Limb (tissue), 2 donors: ENCODE measurements at regions not wholly inside any gene's neighbourhood (a gene's known extent, or its start where the extent isn't known, plus 50 kb on each side); places are given as distances from the start of the nearest gene placed in this dataset.
"Not testable (repeated sequence)": the region's sequence is repeated elsewhere in the genome, so short reads cannot be mapped to it uniquely, and the experiment has no call there.

Experiments used
- DNase-seq, 2 donors: peaks; one replicate each; pipeline ENCODE4 v3.0.0-alpha.2; 2016; ENCODE audit errors: extremely low spot score in 2 of 2

DNA sequence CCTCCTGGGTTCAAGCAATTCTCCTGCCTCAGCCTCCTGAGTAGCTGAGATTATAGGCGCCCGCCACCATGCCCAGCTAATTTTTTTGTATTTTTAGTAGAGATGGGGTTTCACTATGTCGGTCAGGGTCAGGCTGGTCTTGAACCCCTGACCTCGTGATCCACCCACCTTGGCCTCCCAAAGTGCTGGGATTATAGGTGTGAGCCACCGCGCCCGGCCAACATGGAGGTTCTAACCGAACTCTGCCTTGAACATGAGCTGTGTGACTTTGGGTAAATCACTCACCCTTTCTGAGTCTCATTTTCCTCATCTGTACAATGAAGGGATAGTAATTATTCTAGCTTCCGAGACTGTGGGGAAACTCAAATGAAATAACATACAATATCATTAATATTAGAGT lies 133.5 kb upstream of the RFLNA start:
- not testable (repeated sequence) for DNase-seq

DNA sequence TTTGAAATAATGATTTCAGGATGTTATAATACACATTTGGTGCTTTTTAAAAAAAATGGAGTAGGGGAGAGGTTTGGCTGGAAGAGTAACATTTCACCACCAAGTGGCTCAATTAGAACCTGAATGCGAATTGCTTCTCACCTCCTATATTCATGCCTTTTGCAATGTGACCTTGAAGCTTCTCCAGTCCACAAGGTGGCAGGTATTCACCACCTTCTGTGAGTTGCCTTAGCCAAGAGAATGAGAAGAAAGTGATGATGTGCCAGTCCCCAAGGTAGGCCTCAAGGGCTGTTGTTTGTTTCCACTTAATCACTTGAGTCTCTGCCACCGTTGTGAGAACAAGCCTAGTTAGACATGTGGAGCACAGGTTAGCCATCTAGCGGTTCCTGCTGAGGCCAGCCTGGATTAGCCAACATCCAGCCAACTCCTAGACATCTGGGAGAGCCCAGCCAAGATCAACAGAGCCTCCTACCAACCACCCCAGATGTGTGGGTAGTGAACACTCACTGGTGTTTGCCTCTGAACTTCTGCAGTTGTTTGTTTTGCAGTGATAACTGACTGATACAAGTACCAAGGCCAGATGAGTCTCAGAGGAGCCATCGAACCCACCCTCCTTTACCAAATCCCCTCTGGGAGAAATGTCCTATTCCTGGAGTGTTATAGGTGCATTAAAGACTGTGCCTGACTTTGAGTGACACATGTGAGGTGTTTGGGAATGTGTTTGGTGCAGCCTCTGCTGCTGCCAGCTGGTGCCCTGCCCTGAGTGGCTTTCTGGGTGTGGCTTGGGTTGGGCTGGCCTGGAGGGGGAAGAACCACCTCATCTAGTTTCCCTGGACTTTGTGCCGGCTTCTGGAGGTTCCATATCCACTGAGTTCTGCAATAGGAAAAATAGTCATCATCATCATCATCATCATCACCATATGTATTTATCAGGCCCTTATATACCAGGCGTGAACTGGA lies 132.5 kb upstream of the RFLNA start:
- DNase-seq, result no peak

DNA sequence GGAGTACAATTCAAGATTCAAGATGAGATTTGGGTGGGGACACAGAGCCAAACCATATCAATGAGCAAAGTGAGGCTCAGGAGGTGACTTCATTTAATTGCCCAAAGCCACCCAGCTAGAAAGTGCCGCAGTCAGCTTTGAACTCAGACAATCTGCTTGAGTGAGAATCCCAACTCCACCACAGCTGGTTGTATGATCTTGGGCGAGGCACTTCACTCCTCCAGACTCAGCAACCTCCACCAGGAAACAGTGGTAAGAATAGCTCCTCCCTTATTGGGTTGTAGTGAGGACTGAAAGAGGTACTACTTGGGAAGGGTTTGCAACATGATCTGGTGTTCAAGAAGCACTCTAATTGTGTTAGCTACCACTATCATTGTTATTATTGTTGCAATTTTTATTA lies 129.2 kb upstream of the RFLNA start:
- DNase-seq, result no peak

- no peak for DNase-seq
Measured at GRCh38 chr12:124167141-124167540, 127.8 kb upstream of the RFLNA start.

GRCh38 chr12:124168016-124168786 lies 126.7 kb upstream of the RFLNA start:
- DNase-seq, result no peak

DNA sequence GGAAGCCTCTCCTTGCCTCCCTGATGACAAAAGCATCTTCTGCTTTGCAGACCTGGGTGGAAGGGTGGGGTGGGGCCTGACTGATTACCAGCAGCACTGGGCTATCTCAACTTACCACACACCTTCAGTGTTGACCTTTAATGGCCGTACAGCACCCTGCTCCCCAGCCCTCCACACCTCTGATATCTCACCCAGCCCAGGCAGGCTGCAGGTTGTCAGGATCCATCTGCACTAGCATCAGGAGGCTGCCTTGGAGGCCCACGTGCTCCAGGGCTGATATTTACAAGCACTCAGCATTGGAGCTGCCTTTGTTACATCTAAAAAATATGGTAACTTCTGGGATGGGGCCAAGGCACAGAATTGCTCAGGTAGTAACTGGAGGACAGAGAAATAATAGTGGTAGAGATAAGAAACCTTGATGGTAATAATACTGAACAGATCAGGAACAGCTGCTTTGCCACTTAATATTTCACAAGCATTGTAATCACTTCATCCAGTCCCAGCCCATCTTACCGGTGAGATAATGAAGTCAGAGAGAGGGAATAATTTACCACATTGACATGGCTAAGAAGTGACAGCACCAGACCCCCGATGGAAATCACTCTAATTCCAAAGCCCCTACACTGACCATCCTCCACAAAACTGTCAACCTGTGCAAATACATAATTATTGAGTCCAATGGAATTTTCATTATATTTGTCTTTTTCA lies 125.2 kb upstream of the RFLNA start:
- DNase-seq, result no peak

DNA sequence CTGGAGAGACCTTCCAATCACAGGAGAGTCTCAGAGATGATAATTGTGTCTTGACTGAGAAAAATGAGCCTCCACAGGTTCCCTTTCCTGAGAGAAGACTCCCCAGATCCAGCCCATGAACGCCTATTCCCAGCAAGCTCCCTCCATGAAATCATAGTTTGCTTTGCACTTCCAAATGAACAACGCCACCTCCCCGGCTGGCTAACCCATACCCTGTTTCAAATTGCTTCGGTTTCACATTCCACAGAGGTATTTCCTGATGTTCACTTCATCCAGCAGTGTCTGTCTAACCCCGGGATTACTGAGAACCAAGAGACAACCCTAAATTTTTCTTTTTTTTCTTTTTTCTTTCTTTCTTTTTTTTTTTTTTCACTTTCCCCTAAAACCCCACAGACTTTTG lies 124.1 kb upstream of the RFLNA start:
- DNase-seq, result no peak

DNA sequence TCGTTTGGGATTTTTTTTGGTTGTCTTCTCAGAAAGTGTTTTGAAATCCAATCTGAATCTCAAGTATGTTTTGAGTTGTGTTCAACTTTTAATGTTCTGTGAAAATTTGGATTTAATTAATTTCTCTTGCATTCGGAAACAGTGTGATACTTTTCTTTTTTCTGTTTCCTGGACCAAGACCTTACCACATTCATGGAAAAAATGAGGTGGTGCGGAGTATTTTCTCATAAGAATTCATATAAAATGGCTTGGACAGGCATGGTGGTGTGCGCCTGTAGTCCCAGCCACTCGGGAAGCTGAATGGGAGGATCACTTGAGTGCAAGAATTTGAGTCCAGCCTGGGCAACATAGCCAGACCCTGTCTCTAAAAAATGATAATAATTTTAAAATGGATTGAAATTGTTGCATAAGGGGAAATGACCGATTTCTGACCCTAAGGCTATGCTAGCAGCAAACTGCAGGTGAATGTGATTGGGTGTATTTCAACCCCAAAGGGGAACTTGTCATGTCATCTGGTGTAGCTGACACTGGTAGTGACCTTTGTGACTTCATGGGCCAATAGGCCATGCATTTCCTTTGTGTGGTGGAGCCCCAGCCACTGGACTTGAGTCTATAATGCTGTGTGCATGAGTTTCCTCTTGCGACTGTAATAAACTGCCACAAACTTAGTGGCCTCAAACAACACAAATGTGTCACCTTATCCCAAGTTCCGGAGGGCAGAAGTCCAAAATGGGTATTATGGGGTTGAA lies 123.5 kb upstream of the RFLNA start:
- DNase-seq, result no peak

GRCh38 chr12:124172636-124173035 lies 122.3 kb upstream of the RFLNA start:
- no peak for DNase-seq

DNA sequence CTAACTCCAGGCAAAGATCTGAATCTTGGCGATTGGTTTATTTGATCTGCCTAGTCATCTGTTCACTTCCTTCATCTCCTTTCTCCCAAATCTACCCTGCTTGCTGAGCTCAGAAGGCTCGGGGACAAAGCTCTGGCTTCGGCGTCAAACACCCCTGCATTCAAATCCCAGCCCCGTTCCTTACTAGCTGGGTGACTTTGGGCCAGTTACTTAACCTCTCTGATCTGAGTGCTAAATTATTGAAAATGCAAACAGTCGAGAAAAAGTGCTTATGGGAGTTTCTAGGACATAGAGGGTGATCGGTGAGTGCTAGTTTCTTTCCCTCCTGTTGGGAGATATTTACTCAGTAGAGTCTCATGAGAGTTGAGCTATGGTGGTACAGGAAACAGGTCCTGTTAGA lies 121.2 kb upstream of the RFLNA start:
- DNase-seq, result no peak

DNA sequence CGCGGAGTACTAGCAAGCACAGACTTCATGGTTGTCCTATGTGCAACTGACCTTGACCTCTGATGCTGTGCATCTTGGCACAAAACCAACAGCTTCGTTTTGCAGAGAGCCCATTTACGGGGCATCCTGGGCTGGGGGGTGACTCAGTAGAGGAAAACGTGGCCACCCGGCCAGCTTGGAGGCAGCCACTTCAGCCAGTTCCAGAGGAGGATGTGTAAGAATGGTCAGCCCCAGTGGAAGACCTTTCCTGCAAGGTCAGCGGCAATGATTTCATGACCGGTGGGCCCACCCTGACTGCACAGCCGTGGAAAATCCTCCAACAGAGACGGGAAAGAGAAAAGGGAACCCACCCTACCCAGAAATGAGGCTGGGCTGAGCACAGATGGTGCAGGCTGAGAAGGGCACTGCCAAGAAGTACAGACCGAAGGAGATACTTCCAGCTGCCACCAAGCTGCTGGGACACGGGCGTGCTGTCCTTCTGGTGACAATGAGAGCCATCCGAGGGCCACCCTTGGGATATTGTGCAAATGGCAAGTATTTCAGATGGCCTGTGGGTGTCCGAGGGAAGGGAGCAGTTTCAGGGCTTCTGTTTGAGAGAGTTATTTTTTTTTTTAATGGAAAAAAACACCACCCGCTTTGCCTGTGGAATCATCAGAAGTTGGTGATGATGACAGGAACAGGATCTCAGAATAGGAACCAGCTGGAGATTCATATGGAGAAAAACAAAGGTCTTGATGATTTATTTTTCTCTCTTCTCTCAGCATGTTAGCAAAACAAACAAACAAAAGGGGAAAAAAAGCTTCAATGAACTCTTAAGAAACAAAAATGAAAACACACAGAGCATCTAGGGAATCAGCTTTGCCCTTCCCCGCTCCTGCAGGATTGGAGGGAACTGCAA lies 120.2 kb upstream of the RFLNA start:
- DNase-seq, result no peak

DNA sequence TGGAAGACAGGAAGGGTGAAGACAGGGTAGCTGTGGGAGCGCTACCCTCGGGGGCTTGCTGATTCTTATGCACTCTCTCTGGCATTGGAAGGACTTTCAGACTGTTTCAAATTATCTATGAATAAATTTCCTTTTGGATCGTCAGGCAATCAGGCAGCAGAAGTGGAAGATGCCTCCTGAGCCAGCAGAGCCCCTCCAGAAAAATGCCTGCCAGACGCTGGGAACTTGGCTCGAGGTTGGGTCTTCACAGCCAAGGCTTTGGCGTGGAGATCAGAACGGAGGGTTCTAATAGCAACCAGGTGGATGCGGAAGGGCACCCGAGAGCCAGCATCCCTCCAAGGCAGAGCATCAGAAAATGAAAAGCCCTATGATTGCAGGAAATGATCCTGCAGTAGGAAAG lies 119.2 kb upstream of the RFLNA start:
- peak in 1 of 2 donors; percentile 48 for DNase-seq

- no peak for DNase-seq
Measured at GRCh38 chr12:124177276-124177950, 117.5 kb upstream of the RFLNA start.

DNA sequence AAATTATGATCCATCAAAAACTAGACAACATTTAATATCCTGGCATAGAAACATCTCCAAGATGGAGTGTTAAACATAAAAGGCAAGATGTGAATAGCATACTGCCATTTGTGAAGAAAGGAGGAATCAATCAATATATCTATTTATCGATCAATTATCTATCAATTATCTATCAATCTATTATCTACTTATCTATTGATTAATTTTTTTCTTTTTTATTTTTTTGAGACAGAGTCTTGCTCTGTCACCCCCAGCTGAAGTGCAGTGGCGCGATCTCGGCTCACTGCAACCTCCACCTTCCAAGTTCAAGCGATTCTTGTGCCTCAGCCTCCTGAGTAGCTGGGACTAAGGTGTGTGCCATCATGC lies 117.0 kb upstream of the RFLNA start:
- no peak for DNase-seq

GRCh38 chr12:124179936-124180607 lies 114.8 kb upstream of the RFLNA start:
- no peak for DNase-seq

DNA sequence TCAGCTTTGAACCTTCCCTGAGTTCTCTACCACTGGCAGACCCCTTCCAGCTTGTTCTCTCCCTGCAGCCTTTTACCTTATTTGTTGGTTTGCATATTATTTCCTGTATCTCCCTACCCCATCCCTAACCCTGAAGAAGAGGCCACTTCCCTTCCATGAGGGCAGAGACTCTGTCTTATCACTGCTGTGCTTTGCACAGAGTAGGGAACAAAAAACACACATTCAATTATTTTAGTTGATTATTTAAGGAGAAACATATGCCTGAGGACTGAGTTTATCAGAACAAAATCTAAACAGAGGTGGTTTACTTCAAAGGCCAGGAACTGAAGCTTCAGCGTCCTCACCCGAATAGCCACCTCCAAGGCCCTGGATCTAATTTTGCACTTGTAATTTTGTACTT lies 111.7 kb upstream of the RFLNA start:
- no peak for DNase-seq

DNA sequence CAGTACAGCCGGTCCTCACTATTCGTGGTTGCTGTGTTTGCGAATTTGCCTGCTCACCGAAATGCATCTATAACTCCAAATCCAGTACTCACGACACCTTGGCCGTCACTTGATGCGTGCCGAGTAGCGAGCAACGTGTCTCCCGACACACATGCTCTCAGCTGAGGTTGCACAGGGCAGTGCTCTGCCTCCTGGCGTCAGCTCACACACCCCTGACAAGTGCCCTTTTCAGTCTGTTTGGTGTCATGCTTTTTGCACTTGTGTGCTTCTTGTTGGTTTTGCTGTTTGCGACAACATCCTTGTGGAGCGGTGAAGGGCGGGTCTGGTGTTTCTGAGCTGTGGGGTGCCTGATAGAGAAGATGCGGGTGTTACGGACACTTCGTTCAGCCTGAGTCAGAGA lies 110.4 kb upstream of the RFLNA start:
- no peak for DNase-seq

- DNase-seq, result peak; percentile 24 to 69
Measured at GRCh38 chr12:124185971-124186686, 108.8 kb upstream of the RFLNA start.

GRCh38 chr12:124188084-124188483 lies 106.8 kb upstream of the RFLNA start:
- DNase-seq, result no peak
